Hepatocyte (in vitro differentiated cells): ENCODE measurements at regions not wholly inside any gene's neighbourhood (a gene's known extent, or its start where the extent isn't known, plus 50 kb on each side); places are given as distances from the start of the nearest gene placed in this dataset.

Experiments
- CTCF ChIP-seq: fragments of 200-600 bp; sonication (generic); IDR thresholded peaks from 2 replicates; pipeline ENCODE4 v1.5.1; 2016; ENCODE audit warnings: antibody characterized with exemption, mild to moderate bottlenecking; ENCODE audit not compliant: poor library complexity
- EZH2 ChIP-seq: fragments of 200-600 bp; sonication (generic); IDR thresholded peaks from 2 replicates; pipeline ENCODE4 v1.6.1; 2016; ENCODE audit warnings: antibody characterized with exemption, mild to moderate bottlenecking, borderline replicate concordance
- EZH2phosphoT487 ChIP-seq: fragments of 200-600 bp; sonication (generic); IDR thresholded peaks from one replicate; pipeline ENCODE4 v1.6.1; 2018; ENCODE audit warnings: antibody characterized with exemption, mild to moderate bottlenecking, low read depth, moderate library complexity; ENCODE audit not compliant: unreplicated experiment, severe bottlenecking

GRCh38 chr10:62492012-62492869 lies 118.1 kb downstream of the ZNF365 start:
- peak; percentile 73 for TF ChIP-seq CTCF
- TF ChIP-seq EZH2, result no peak
- TF ChIP-seq EZH2phosphoT487, result no peak
